ENCODE measurements at regions not wholly inside any gene's neighbourhood (a gene's known extent, or its start where the extent isn't known, plus 50 kb on each side); places are given as distances from the start of the nearest gene placed in this dataset.

- TF ChIP-seq PBX3 (IDR thresholded peaks at IDR 0.05), result no peak
- TF ChIP-seq CBX2 (IDR thresholded peaks at IDR 0.05; ENCODE audit: borderline replicate concordance, low read depth), result no peak
- TF ChIP-seq POLR2AphosphoS2 (conservative IDR thresholded peaks at IDR 0.05; ENCODE audit: low read length), result no peak
- no peak for TF ChIP-seq EHMT2 (IDR thresholded peaks at IDR 0.05; ENCODE audit: low read depth)
- TF ChIP-seq PHF8 (IDR thresholded peaks at IDR 0.05; ENCODE audit: borderline replicate concordance, low read depth), result no peak
Measured at GRCh38 chr3:194936659-194937058, 251.0 kb downstream of the FAM43A start.

Measured in A549 (cell line).